ENCODE measurements at regions not wholly inside any gene's neighbourhood (a gene's known extent, or its start where the extent isn't known, plus 50 kb on each side); places are given as distances from the start of the nearest gene placed in this dataset.
A peak's percentile ranks its signal among the peaks of the same experiment; 100 is the strongest.

DNA sequence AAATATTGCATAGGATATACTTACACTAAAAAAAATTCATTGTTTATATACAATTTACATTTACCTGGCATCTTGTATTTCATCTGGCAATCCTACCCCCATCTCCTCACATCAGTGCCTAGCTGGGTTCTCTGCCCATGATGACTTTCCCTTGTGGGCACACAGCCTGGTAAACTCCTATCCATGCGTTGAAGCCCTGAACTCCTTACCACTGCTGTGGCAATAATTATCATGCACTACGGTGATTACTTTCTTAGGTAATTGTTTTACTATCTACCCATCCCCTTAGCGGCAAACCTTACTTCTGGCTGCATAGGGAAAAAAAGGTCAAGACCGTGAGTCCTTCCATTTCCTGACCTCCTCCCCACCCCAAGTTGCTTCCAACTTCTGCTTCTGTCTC lies 63.6 kb upstream of the DAB2IP start:
- no peaks in the 10 kb centered on the region; the same call in 1 of the 2 replicates for H3K23me2 ChIP-seq (ENCODE audit: low read depth, low read length)
- no peak overlapping the region for H3K27ac ChIP-seq (ENCODE audit: low read depth, low read length)
- no peaks in the 10 kb centered on the region for H3K36me3 ChIP-seq (ENCODE audit: control insufficient read depth in 2 of 4, insufficient read depth in 4 of 4, low read length in 3 of 4)
- H3K9me3 ChIP-seq (ENCODE audit: insufficient read depth in 2 of 2, low read depth in 1 of 2, low read length in 1 of 2): no peaks in the 10 kb centered on the region
- ChIA-PET CTCF (ENCODE audit: partially characterized antibody) (interaction anchor here (0.7 to 2.0 kb wide), 4 partner anchors 9 to 58 kb away, joined by 3 to 8 read pairs (median 4); no protein-coding TSS in a partner anchor), POLR2A (ENCODE audit: partially characterized antibody) (no interaction called here)
- WGBS, 2 experiments (ENCODE audit: extremely low coverage in 1 of 2, insufficient coverage in 1 of 2, insufficient read length in 1 of 2, insufficient replicate concordance in 2 of 2, low coverage in 1 of 2, low lambda C conversion rate in 2 of 2, missing lambda C conversion rate in 1 of 2): 88% methylated on average over 4 of the region's 4 CpGs; no CpG with 5 or more reads in 1 of the 2 experiments
- FAIRE-seq (no peak), DNase-seq (ENCODE audit: low read depth in 1 of 2, low spot score in 2 of 2) (no peak)
- H4K20me1 ChIP-seq (replicated peaks in 1 of 2; ENCODE audit: control insufficient read depth in 1 of 2, insufficient read depth in 2 of 2, low read length in 2 of 2): no peaks in the 10 kb centered on the region
- no peaks in the 10 kb centered on the region for H3K79me2 ChIP-seq (ENCODE audit: control insufficient read depth in 1 of 2, insufficient read depth in 2 of 2, low read length in 2 of 2)
- H3K14ac ChIP-seq (ENCODE audit: insufficient read length): no peak overlapping the region
- 0 out of 2 replicates have a peak overlapping the region, but pooled peaks have one; percentile 50 for H2BK12ac ChIP-seq (ENCODE audit: low read depth, low read length)
- peaks cover 0 to 2% (median under 1%) of the 10 kb centered on the region in 4 experiments; a peak in 2 of 7 replicates for H3K4me1 ChIP-seq (replicated peaks in 1 of 4; ENCODE audit: control insufficient read depth in 3 of 4, insufficient read depth in 4 of 4, low read length in 3 of 4)
- no peak overlapping the region for H3K23ac ChIP-seq (ENCODE audit: insufficient read length)
- H2BK5ac ChIP-seq (ENCODE audit: low read depth, low read length): no peak overlapping the region
- no peak overlapping the region for H3K4ac ChIP-seq (replicated peaks; ENCODE audit: insufficient read length, low read depth, low read length)
- H4K91ac ChIP-seq (replicated peaks; ENCODE audit: insufficient read length, low read length): no peak overlapping the region
- no peak overlapping the region for H2BK20ac ChIP-seq (ENCODE audit: low read length)
- no peak overlapping the region for H3K4me2 ChIP-seq (ENCODE audit: insufficient read depth in 1 of 2, low read depth in 2 of 2, low read length in 2 of 2)
- H3K79me1 ChIP-seq (ENCODE audit: low read depth, low read length): no peaks in the 10 kb centered on the region
- H3K56ac ChIP-seq (replicated peaks; ENCODE audit: insufficient read length, low read depth, low read length): no peak overlapping the region
- TF ChIP-seq BACH1 (IDR thresholded peaks at IDR 0.05; ENCODE audit: low read length) (no peak), RAD21 (IDR thresholded peaks at IDR 0.05 in 1 of 2, conservative IDR thresholded peaks at IDR 0.05 in 1 of 2; ENCODE audit: low read depth in 2 of 2, low read length in 2 of 2) (no peak)
- H2AFZ ChIP-seq (ENCODE audit: low read length): peak overlapping the region; percentile 9; the same call in 1 of the 2 replicates
- H3K4me3 ChIP-seq (ENCODE audit: extremely low read depth in 1 of 4, insufficient read depth in 2 of 4, low read depth in 3 of 4, low read length in 4 of 4): no peak overlapping the region
- no peak overlapping the region for H2BK15ac ChIP-seq (ENCODE audit: low read length)
- H4K8ac ChIP-seq (ENCODE audit: extremely low read depth, insufficient read depth, low read length): no peak overlapping the region
- no peak overlapping the region for H3K9ac ChIP-seq (replicated peaks in 1 of 4; ENCODE audit: extremely low read depth in 1 of 4, low read depth in 3 of 4, low read length in 3 of 4)
- H3K18ac ChIP-seq (ENCODE audit: extremely low read depth, low read length): no peak overlapping the region
- H2AK5ac ChIP-seq (ENCODE audit: low read depth, low read length): no peak overlapping the region
- no peak overlapping the region for H2BK120ac ChIP-seq (replicated peaks; ENCODE audit: low read depth, low read length)
- H4K5ac ChIP-seq (ENCODE audit: insufficient read length, low read depth, low read length): no peak overlapping the region
- H3K27me3 ChIP-seq (replicated peaks in 1 of 4; ENCODE audit: control insufficient read depth in 3 of 4, extremely low read depth in 1 of 4, insufficient read depth in 3 of 4, low read length in 3 of 4): peaks cover 0 to 5% (median 0%) of the 10 kb centered on the region in 4 experiments; a peak in 1 of 7 replicates
